Activated CD8-positive, alpha-beta memory T cell treated with anti-CD3 and anti-CD28 coated beads for 24 hours (primary cell): ENCODE measurements at regions not wholly inside any gene's neighbourhood (a gene's known extent, or its start where the extent isn't known, plus 50 kb on each side); places are given as distances from the start of the nearest gene placed in this dataset.
A peak's percentile ranks its signal among the peaks of the same experiment; 100 is the strongest.
"Not testable (repeated sequence)": the region's sequence is repeated elsewhere in the genome, so short reads cannot be mapped to it uniquely, and the experiment has no call there.

Source experiments
- DNase-seq: peaks from one replicate; pipeline ENCODE4 v3.0.0-alpha.2; 2020

DNA sequence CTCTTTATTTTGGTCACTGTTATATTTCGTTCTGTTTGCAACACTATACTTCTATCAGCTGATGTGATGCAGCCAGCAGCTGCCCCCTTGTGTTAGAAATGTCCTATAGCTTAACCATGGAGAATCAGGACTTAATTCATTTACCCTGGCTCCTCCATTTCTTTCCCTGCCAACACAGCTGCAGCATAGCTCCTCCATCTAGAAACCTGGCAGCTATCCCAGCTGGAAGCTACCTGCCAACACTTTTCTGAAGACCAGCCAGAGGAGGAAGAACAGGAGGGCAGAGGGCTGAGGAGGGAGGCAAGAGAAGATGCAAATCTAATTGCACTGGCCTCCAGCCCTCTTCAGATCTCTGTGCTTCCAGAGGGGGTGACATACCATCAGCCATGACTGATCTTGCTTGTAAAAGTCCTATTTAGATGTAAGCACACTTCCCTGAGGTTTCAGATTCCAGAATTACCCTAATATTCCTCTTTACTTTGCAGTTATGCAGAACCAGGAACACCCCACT is 156.8 kb upstream of the TMEM260 start:
- no peak for DNase-seq

DNA sequence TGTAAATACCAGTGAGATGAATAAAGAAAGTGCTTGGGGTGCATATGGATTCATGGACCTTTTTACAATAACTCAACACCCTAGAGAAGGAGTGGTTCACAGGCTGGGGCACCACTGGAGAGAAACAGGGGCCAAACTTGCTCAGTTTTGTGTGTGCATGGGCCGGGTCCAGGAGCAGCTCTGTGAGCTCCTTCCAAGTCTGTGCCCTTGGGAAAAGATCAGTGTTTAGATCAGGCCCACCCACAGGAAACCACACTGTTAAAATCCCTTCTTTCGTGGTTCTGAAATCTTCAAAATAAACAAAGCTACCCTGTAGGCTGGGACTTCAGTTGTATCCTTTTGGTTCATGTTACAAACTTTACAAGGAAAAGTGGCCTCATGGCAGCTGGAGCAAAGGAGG is 156.1 kb upstream of the TMEM260 start:
- no peak for DNase-seq

DNA sequence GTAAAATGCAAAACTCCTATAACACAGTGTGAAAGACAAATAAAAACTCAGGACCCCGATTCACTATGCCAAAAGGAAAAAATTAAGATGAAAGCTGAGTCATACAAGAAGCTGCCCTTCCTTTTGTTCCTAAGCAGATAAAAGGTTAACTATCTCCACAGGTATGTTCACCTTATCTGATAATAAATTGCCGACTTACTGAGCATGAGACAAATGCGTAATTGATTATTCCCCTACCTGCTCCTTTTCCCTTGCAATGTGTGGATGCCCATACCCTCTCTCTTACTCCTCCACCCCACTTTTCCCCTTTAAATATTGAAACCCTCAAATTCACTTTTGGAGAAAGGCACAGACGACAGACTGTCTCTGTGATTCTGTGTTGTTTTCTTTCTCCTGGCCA is 148.6 kb upstream of the TMEM260 start:
- DNase-seq: no peak

DNA sequence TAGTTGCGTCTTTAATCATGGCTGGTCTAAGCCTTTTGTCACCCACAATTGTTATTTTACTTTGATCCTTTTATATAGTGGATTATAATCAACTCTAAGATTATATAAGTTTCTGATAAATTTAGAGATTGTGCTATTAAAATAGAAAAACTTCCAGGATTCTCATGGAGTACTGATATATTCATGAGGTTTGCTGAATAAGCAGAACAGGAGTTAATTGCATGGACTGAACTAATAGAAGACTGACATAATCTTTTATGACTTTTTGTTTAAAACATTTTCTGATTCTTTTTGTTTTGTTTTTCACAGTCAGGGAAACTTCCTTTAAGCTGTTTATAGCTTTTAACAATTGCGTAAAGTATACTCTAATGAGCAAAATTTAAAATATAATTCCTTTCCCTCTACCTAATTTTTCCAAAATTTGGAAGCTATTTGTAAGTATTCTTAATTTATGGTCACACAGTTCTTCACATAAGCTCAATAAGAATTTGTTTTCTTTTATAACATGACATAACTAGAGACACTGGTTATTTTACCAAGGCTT is 129.9 kb upstream of the TMEM260 start:
- DNase-seq: no peak

DNA sequence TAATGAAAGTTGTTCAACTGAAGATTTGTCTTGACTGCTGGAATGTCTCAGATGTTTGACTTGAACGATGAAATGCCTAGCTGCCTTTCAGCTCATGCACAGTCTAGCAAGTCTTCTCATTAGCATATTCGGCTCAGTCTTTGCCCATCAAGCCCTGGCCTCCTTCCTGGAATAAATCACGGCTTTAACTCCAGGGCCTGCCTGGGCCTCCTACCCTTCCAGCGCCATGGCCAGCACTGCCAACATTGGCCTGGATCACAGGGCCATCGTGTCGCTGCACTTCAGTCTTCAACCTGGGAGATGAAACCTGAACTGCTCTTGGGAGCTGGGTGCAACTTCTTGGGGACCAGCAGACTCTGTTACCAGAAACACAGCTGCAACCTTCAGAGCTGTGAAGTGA is 126.7 kb upstream of the TMEM260 start:
- no peak for DNase-seq

DNA sequence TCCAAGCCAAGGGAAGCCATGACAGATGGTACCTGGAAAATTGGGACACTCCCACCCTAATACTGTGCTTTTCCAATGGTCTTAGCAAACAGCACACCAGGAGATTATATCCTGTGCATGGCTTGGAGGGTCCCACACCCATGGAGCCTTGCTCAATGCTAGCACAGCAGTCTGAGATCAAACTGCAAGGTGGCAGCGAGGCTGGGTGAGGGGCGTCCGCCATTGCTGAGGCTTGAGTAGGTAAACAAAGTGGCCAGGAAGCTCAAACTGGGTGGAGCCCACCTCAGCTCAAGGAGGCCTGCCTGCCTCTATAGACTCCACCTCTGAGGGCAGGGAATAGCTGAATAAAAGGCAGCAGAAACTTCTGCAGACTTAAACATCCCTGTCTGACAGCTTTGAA is 124.9 kb upstream of the TMEM260 start:
- not testable (repeated sequence) for DNase-seq

DNA sequence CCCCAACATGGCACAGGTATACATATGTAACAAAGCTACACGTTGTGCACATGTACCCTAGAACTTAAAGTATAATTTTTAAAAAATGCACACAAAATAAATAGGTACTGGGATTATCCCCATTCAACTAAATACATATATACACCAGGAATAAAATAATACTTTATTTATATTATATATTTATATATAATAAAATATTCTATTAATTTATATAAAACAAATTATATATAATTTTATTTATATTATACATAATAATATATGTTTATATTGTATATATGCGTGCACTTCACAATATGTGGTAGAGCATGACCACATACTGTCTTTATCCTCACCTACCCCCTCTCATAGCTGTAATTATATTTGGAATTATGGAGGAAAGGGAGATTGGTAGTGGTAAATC is 119.1 kb upstream of the TMEM260 start:
- DNase-seq: no peak

DNA sequence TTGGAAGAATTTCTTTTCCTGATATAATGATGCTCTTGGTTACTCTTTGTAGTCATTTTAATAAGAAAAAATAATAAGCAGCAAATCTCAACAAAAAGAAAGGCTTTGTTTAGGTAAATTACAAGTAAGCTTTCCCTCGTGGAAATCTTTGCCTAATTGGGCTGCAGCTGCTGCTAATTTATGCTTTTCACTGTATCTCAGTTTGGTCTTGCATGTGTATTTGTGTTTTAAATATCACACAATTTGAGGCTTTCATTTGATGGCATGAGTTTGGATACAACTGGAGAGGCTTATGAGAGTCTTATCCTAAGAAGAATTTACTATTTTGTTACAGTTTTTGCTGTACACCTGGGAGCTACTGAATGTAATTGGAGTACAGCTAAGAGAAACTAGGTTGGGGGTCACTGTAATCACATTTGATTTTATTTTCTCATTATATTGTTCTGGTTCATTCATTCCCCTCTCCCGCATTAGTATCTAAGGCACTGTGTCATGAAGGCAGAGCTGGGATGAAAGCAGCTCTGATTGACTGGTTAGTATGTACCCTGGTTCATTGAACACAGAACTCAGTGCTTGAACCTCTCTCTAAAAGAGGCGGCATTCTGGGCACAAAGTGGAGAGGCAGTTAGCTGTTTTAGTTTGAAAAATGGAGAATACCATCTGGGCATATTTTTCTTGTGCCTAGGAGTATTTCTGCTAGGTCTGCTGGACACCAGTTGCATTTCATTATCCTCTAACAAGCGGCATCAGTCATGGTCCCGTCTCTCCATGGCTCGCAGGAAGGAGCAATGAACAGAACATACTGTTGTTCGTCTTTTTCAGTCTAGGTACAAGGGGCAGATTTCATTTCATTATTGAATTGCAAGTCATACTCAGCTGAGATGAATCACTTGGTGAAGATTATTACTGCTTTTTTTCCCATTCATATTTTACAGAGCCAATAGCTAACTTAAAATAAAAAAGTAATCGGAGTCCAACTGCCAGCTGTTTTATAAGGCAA is 118.0 kb upstream of the TMEM260 start:
- DNase-seq: no peak

DNA sequence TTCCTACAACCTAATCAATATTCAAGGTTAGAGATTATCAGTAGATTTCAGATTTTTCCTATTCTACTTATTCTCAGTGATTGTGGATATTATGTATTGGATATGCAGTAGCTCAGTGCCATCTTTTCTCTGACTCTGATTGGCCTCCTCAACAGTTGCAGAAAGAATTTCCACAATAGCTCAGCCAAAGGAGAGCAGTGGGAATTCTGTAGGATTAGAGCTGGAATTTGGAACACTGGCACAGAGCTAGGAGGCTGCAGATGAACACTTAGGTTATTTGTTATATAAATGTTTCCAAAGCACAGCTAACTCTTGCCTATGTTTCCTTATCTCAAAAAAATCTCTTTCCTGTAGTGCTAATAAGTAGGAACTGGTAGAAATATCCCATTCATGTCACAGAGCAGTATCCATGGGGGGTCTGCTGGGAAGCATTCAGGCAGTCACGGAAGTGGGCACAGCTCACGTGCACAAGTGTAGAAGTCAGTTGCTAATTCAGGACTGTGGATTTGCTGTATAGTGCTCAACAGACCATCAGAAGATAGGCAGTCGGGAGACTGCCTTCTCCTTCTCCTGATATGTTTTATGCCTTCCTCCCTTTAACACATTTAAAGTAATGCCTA is 116.2 kb upstream of the TMEM260 start:
- no peak for DNase-seq

DNA sequence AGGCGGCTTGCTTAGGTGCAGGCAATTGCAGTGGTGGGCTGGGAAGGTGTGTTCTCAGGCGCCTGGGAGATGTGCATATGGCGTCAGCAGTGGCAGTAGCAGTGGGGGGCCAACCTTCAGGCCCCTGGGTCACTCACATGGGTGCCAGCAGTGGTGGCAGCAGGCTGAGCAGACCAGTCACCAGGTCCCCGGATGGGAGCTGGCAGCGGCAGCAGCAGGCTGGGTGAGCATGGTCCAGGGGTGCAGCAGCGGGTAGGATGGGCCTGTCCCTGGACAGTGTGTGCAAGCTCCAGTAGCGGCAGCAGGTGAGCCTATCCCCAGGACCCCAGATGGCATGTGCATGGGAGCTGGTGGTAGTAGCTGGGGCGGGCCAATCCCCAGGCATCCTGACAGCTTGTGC is 108.5 kb upstream of the TMEM260 start:
- no peak for DNase-seq

DNA sequence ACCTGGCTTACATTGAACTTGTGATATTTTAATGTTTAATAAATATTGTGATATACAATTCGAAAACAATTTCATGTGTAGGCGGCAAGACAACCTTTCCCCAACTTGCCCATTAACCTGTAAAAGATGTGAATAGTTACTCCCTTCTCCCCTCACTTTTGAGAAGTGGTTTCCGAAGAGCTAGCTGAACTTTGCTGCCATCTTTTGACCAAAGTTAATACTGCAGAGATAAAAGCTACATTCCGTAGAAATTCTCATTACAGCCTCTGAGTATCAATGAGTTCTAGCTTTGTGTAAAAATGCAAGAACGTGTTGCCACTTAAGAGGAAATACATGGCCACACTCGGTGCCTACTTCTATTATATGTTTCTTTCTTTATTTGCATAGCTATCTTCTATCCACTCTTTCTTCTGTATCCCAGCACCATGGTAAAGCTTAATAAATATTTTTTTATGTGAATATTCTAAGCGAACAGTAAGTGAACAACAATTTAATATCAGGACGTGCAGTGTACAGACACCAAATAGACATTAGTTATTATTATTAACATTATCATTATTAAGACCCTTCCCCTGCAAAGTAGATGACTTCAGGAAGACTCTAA is 105.1 kb upstream of the TMEM260 start:
- no peak for DNase-seq

DNA sequence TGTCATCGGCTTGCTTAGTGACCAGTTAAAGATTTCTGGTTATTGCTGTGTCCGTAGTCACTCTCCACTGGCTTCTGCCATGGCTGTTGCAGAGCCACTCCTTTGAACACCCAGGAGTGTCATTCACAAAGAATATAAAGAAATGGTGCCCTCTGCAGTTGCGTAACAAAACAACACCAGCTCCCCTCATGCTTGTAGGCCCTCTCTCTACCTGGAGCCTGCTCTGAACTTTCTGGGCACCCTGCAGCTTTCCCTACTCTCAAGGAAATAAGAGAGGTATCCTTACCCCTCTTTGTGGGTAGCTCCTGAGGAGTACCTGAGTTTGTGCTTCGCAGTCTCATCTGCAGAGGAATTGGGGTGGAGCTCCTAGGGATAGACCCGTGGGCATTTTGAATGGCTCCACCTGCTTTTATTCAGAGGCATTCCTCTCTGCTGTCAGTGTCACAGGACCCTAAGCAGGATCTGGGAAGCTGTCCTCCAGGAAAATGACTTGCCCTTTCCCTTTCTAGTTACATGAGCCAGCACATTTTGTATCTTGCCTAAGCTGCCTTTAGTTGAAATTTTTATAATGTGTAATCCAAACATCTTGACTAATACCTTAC is 97.2 kb upstream of the TMEM260 start:
- no peak for DNase-seq

DNA sequence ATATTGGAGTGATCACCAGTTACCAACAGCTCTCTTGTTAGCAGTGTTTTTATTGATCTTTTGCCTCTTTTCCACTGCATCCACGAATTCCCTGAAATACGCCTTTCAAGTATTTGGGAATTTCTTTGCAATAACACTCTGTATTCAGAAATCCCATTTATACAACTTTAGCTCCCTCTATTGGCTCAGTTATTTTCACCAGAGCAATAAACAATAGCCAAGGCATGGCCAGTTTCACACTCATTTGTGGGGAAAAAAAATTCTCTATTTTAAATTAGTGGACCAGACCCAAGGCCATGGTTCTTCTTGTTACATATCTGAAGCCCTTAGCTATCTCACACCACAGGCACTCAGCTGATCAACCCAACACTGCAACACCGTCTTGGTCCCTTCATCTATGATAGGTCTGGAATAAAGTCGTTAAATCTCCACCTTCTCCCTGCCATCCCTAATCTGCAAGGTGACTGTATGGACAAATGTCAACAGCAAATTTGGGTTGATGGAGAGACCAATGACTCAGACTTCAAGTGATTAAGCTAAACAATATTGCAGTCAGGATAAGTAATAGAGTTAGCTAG is 92.4 kb upstream of the TMEM260 start:
- DNase-seq: no peak

DNA sequence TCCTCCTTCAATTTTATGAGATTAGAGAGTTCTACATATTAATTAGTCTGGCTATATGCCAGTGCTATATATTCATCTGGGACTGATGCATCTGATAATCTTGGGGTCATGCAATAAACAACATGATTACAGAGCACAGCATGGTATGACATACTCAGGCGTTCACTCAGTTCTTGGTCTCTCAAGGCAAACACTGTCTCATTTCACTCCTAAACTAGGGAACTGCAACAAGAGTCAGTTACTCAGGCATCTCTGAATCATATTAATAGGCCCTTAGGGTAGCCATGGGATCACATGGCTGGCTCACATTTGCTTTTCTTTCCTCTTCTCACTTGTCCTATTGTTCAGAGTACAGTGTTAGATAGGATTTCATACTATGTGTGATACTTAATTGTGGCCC is 91.8 kb upstream of the TMEM260 start:
- DNase-seq: no peak

DNA sequence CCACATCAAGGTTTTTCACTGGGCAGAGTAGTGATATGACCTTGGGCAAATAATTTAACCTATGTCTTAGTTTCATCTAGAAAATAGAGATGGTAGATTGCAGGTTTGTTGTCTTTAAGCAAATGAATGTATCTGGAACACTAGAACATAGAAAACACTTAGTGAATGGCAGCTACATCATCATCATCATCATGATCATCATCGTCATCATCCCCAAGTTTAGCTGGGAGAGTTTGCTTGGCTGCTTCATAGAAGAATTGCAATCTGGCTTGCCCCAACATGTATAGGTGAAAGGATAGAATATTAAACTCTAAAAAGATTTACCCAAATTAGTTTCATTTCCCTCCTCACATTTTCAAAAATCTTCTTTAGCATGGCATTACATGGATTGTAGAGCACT is 91.3 kb upstream of the TMEM260 start:
- no peak for DNase-seq

DNA sequence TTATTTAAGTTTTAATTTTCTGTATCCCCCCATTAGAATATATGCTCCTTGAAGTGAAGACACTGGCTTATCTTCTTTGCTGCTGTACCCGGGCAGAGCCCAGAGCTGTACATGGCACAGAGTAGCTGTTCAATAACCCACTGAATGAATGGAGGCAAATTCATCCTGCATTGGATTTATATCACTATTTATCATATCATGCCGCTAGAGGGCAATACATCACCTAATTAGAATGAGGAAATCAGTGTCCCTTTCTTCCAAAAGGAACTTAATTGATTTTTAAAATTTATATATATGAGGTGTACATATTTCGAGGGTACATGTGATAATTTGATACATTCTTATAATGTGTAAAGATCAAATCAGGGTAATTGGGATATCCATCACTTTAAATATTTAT is 89.2 kb upstream of the TMEM260 start:
- DNase-seq: no peak

DNA sequence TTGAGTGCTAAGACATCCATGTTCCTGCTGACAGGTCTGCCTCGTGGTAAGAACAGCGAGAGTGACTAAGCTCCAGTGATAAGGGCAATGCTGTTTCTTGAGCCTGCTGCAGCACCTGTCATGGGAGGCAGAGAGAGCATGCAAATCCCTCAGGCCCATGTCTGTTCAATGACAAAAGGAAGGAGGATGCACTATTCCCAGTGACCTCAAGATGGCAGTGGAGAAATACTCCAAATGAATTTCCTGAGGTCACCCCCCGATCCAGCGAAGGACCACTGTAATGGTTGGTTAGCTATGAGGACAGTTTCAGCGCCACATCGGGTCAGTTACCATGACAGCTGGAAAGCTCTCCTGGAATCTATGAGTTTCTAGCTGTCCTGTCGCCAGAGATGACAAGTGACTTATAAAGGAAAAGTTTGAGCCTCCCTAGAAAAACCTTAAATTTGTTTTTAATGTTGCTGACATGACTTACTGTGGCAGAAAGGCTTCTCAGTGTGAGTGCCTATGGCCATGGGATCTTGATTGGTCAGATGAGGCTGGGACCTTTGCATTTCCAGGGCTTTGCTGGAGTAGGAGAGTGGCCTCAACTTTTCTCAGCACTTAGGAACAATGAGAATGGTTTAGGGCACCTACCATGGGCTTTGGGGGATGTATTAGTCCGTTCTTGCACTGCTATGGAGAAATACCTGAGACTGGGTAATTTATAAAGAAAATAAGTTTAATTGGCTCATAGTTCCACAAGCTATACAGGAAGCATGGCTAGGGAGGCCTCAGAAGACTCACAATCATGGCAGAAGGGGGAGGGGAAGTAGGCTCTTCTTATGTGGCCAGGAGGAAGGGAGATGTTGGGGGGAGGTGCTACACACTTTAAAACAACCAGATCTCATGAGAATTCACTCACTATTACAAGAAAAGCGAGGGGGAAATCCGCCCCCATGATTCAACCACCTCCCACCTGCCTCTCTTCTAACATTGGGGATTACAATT is 88.0 kb upstream of the TMEM260 start:
- DNase-seq: peak; percentile 65

DNA sequence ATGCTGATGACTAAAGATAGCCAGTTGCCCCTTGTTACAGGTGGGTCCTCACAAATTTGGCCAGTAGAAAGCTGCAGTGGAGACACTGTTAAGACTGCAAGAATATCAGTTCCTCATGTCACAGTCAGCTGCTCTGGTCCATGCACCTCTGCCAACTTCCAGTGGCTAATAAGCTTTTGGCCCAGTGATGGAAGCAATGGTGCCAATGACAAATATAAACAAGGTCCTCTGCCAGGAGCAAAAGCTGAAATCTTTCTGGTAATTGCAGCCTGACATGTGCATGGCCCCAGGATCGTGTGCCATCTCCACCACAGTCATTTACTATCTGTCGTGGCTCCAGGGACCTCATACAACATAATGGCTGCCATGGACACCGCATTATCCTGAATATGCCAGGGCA is 85.4 kb upstream of the TMEM260 start:
- DNase-seq: no peak

DNA sequence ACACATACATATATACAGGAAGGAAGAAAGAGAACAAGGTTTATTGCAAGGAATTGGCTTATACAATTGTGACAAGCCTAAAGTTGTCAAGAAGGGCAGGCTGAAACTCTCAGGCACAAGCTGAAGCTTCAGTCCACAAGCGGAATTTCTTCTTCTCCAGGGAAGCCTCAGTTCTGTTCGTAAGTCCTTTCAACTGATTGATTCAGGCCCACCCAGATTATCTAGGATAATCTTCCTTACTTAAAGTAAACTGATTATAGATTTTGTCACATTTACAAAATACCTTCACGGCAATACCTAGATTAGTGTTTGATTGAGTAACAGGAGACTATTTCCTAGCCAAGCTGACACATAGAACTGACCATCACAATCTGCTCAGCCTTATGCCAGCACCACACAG is 81.5 kb upstream of the TMEM260 start:
- DNase-seq: no peak

DNA sequence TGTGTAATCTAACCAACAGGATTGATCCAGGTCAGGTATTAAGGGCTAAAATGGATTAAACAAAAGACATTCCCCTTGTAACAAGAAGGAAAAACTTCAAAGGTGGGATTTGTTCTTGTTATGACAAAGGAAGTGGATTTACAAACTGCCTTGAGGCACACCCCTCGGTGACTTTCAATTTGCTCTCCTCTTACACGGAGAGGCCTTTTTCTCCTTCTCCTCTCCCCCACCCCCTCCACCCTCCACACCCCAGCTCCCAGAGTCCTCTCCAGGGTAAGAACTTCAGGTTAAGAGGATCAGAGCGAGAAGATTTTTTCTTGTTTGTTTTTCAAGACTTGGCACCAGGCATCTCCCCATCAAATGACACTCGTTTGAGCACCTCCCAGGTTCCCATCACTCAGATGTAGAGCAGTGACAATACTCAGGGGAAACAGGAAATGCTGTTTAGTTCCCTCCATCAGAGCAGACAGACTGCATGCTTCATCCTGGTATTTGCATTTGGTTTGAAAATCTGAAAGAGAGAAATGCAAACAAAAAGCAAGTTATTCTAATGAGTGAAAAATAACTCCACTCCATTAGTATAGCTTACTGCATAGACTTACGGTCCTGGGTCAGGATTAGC is 77.6 kb upstream of the TMEM260 start:
- DNase-seq: no peak

DNA sequence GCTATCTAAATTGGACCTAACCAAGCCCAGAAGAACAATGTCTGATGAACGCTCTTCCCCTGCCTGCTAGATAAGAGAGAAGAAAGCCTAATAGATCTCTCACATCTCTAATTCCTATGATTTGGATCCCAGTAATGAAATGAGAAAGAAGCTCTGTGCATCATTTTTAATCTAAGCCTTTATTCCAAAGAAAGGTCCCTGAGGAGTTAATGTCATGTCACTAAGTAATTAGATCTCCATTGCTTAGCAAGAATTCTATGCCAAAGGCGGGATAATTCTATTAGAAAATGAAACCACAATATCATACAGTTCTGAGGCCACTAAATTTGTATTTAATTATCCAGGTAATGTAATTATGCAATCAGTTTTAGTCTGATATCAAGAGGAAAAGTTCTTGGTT is 74.2 kb upstream of the TMEM260 start:
- DNase-seq: no peak
